Hepatocyte (in vitro differentiated cells): ENCODE measurements at regions not wholly inside any gene's neighbourhood (a gene's known extent, or its start where the extent isn't known, plus 50 kb on each side); places are given as distances from the start of the nearest gene placed in this dataset.

Experiments used
- EZH2 ChIP-seq: fragments of 200-600 bp; sonication (generic); IDR thresholded peaks from 2 replicates; pipeline ENCODE4 v1.6.1; 2016; ENCODE audit warnings: antibody characterized with exemption, mild to moderate bottlenecking, borderline replicate concordance
- EZH2phosphoT487 ChIP-seq: fragments of 200-600 bp; sonication (generic); IDR thresholded peaks from one replicate; pipeline ENCODE4 v1.6.1; 2018; ENCODE audit warnings: antibody characterized with exemption, mild to moderate bottlenecking, low read depth, moderate library complexity; ENCODE audit not compliant: unreplicated experiment, severe bottlenecking
- TF ChIP-seq, protein P1 (sequence below): fragments of 200-600 bp; sonication (generic); IDR thresholded peaks from 2 replicates; pipeline ENCODE4 v1.5.1; 2016; ENCODE audit warnings: antibody characterized with exemption, mild to moderate bottlenecking; ENCODE audit not compliant: poor library complexity

DNA sequence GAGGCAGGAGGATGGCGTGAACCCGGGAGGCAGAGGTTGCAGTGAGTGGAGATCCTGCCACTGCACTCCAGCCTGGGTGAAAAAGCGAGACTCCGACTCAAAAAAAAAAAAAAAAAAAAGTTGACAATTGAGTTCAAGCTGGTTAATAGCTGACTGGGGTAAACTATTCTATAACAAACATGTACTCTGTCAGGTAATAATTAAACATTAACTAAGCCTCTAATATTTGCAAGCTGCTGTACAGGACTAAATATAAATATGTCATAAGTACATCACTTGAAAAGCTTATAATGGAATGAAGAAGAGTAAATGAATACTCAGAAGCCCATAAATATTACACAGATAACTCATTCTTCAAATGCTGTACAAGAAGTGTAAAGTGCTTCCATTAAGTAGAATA is 190.4 kb upstream of the CRIM1 start:
- TF ChIP-seq, protein P1, sequence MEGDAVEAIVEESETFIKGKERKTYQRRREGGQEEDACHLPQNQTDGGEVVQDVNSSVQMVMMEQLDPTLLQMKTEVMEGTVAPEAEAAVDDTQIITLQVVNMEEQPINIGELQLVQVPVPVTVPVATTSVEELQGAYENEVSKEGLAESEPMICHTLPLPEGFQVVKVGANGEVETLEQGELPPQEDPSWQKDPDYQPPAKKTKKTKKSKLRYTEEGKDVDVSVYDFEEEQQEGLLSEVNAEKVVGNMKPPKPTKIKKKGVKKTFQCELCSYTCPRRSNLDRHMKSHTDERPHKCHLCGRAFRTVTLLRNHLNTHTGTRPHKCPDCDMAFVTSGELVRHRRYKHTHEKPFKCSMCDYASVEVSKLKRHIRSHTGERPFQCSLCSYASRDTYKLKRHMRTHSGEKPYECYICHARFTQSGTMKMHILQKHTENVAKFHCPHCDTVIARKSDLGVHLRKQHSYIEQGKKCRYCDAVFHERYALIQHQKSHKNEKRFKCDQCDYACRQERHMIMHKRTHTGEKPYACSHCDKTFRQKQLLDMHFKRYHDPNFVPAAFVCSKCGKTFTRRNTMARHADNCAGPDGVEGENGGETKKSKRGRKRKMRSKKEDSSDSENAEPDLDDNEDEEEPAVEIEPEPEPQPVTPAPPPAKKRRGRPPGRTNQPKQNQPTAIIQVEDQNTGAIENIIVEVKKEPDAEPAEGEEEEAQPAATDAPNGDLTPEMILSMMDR, result no peak
- TF ChIP-seq EZH2 (no peak), EZH2phosphoT487 (no peak)
